ENCODE measurements at regions not wholly inside any gene's neighbourhood (a gene's known extent, or its start where the extent isn't known, plus 50 kb on each side); places are given as distances from the start of the nearest gene placed in this dataset.
A peak's percentile ranks its signal among the peaks of the same experiment; 100 is the strongest.
"Not testable (repeated sequence)": the region's sequence is repeated elsewhere in the genome, so short reads cannot be mapped to it uniquely, and the experiment has no call there.

DNA sequence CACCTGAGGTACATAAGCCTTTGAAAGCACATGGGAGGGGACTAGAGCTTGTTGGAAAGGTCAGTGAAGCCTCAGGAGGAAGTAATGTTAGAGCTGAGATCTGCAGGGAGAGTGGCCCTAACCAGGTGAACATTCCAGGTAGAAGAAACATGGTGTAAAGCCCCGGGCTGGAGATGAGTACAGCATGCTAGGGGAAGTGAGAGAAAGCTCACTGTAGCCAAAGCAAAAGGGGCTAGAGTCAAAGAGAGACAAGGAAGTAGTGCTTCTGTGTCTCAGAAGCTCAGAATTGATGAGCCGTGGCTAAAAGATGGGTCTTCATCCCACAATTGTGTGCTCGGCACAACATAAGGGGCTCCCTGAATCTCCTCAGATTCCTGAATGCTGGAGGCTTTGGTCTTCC lies 481.8 kb downstream of the XYLT1 start:
- in situ Hi-C loops (cut with HindIII; ENCODE audit: low pct_unique_long_range_greater_than_20kb, low sequenced_read_pairs): no loop called here
- DNase-seq (ENCODE audit: low read depth, low spot score): no peak

DNA sequence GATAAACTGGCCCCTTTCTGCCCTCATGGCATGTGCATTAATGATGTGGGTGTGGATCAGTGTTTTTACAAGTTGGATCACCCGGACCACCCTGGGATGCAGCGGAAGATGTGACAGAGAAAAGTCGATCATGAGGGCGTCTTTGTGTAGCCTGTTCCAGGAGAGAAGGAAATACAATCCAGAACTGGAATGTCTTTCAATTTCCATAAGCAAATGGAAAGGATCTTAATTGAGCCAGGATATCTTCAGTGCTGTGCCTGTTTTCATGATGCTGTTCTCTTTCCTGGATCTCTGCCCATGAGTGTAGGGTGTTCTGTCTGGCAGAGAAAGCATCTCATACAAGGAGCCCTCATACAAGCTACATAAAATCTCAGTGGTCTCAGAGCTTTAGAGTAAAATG lies 481.4 kb downstream of the XYLT1 start:
- no peak for DNase-seq (ENCODE audit: low read depth, low spot score)
- in situ Hi-C loops (cut with HindIII; ENCODE audit: low pct_unique_long_range_greater_than_20kb, low sequenced_read_pairs): no loop called here

DNA sequence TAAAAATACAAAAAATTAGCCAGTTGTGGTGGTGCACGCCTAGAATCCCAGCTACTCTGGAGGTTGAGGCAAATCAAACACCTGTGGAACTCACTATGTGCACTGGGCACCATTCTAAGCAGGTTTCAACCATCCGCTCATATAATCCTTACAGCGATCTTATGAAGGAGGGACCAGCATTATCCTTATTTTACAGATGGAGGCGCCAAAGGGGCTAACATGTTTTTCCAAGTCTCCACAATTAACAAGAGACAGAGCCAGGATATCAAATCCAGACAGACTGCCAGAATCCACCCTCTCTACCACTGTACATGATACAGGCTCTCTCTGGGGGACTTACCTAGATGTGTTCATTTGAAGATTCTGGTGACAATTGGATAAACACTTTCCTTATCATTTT lies 479.0 kb downstream of the XYLT1 start:
- in situ Hi-C loops (cut with HindIII; ENCODE audit: low pct_unique_long_range_greater_than_20kb, low sequenced_read_pairs): no loop called here
- peak; percentile 13 for DNase-seq (ENCODE audit: low read depth, low spot score)

DNA sequence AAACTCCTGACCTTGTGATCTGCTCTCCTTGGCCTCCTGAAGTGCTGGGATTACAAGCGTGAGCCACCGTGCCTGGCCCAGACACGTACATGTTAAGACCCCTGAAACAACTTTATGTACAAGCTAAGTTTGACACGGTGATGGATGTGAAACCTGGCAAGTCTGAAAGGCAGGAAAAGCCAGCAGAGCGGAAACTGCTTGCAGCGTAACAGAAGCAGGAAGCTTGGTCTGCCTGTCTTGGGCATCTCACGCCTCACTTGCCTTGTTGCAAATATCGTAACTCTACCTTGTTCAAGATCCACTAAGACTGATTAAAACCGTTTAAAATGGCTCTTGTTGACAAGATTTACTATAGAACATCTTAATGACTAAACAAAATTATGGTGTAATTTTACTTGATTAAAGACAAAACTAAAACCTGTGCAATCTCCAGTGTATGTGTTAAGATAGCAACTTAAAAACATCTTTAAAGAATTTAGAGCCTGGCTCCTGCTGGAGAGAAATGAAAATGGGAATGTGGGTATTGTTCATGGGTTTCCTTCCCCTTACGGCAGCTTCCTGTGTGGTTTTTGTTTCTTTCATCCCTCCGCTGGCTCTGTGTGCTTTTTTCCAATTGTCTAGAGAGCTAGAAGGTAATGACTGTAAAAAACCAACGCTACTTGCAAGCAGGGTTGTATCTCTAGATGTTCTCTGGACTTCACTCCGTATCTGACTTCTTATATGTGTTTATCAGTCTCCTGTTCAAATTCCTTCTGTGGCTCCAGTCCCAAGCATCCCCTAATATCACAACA lies 477.6 kb downstream of the XYLT1 start:
- no peak for DNase-seq (ENCODE audit: low read depth, low spot score)
- in situ Hi-C loops (cut with HindIII; ENCODE audit: low pct_unique_long_range_greater_than_20kb, low sequenced_read_pairs): no loop called here

DNA sequence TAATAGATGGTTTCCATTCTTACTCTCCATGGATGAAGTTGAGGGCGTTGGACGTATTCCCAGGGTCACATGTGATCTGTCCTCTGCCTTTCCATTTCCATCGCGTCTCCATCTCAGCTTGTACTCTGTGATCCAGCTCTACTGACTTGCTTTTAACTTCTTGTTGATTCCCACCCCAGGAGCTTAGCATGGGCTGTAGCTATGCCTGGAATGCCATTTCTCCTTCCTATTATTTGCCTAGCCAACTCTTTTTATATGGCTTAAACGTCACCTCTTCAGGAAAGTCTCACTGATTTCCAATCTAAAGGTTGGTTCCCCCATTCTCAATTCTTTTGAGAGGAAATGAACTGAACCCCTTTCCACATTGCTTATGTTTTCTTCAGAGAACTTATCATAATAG lies 475.9 kb downstream of the XYLT1 start:
- in situ Hi-C loops (cut with HindIII; ENCODE audit: low pct_unique_long_range_greater_than_20kb, low sequenced_read_pairs): no loop called here
- DNase-seq (ENCODE audit: low read depth, low spot score): no peak

DNA sequence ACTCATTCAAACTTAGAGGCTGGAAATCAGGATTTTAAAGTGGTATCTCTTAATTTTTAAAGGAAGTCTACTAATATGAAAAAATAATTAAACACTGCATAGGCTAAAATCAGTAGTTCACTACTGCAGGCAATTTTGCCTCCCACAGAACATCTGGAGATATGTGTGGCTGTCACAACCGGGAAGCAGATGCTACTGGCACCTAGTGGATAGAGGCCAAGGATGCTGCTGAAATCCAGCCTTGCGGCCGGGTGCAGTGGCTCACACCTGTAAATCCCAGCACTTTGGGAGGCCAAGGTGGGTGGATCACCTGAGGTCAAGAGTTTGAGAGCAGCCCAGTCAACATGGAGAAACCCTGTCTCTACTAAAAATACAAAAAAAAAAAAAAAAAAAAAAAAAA lies 473.9 kb downstream of the XYLT1 start:
- in situ Hi-C loops (cut with HindIII; ENCODE audit: low pct_unique_long_range_greater_than_20kb, low sequenced_read_pairs): no loop called here

DNA sequence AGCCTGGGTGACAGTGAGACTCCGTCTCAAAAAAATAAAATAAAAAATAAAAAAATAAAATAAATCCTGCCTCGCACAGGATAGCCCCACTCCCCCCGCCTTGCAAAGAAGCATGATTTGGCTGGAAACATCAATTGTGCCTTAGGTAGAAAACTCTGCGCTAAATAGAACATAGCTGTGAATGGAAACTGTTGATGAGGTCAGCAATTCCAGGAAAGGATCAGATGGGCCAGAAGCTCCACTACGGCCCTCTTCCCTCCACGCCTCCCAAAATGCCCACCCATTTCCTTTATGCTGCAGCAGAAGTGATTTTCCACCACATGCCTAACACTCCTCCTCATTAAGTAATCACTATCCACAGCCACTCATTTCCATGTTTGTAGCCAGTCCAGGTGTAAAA lies 473.4 kb downstream of the XYLT1 start:
- DNase-seq (ENCODE audit: low read depth, low spot score): no peak
- in situ Hi-C loops (cut with HindIII; ENCODE audit: low pct_unique_long_range_greater_than_20kb, low sequenced_read_pairs): no loop called here

More for the DNA sequence above, 473.9 kb downstream of the XYLT1 start:
- no peak for DNase-seq (ENCODE audit: low read depth, low spot score)

DNA sequence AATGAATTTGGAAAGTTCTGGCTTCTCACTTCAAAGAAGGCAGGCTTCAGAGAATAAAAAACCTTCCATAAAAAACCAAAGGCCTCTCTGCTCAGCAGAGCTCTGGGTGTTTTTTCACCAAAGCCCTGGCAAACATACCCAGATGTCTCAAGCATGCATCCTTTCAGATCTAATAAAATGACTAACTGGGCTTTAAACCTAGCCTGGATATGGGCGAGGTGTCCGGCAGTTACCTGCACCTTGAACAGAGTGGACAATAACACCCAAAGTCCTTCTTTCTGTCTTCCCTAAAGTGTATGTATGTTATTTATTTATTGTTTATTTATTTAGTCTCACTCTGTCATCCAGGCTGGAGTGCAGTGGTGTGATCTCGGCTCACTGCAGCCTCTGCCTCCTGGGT lies 469.3 kb downstream of the XYLT1 start:
- in situ Hi-C loops (cut with HindIII; ENCODE audit: low pct_unique_long_range_greater_than_20kb, low sequenced_read_pairs): no loop called here
- DNase-seq (ENCODE audit: low read depth, low spot score): no peak

DNA sequence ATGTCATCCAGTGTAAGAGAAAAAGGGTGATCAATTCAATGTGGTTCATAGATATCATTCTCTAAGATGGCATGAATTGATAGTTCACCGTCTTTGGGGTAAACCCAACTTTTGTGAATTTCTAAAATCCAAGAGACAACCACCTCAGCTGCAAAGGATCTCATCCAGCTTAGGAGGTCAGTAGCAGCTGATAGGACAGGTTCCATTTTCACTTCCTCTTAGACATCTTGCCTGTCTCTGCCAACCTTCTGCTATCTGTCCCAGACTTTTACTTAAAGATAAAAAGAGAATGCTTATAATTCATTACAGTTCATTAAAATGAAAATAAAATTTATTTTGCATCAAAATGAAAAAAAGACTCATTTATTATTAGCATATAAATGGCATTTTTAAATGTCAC lies 468.2 kb downstream of the XYLT1 start:
- no peak for DNase-seq (ENCODE audit: low read depth, low spot score)
- in situ Hi-C loops (cut with HindIII; ENCODE audit: low pct_unique_long_range_greater_than_20kb, low sequenced_read_pairs): no loop called here

DNA sequence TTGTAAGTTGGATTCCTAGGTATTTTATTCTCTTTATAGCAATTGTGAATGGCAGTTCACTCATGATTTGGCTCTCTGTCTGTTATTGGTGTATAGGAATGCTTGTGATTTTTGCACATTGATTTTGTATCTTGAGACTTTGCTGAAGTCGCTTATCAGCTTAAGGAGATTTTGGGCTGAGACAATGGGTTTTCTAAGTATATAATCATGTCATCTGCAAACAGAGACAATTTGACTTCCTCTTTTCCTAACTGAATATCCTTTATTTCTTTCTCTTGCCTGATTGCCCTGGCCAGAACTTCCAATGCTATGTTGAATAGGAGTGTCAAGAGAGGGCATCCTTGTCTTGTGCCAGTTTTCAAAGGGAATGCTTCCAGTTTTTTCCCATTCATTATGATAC lies 464.8 kb downstream of the XYLT1 start:
- DNase-seq (ENCODE audit: low read depth, low spot score); in situ Hi-C loops (cut with HindIII; ENCODE audit: low pct_unique_long_range_greater_than_20kb, low sequenced_read_pairs): not testable (repeated sequence)

DNA sequence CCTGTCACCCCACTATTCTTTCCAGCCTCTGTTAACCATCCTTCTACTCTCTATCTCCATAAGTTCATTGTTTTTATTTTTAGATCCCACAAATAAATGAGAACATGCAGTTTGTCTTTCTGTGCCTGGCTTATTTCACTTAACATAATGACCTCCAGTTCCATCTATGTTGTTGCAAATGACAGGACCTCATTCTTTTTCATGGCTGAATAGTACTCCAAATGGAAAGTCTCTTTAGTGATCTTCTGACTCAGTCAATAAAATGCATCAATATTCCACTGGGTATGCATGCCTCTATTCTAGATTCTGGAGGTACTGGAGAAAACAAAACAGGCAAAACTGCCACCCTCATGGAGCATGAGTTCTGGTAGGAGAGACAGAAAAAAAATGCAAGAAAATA lies 459.0 kb downstream of the XYLT1 start:
- in situ Hi-C loops (cut with HindIII; ENCODE audit: low pct_unique_long_range_greater_than_20kb, low sequenced_read_pairs): no loop called here
- no peak for DNase-seq (ENCODE audit: low read depth, low spot score)

DNA sequence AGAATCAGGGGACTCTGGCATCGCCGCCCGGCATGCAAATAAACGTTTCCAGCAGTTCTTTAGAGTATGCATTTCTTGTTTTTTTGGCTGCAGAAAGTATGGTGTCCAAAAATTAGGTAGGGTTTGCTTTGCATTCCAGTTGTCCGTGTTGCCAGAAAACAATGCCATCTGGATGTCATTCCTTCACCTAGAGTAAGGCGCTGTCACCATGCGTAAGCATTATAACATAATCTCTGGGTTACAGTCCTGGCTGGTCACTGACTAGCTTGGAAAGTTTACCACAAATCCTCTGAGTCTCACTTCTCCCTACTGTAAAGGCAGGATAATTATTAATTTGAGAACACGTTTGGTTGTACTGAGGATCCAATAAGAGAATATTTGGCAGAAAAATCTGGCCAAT lies 457.7 kb downstream of the XYLT1 start:
- no peak for DNase-seq (ENCODE audit: low read depth, low spot score)
- in situ Hi-C loops (cut with HindIII; ENCODE audit: low pct_unique_long_range_greater_than_20kb, low sequenced_read_pairs): no loop called here

DNA sequence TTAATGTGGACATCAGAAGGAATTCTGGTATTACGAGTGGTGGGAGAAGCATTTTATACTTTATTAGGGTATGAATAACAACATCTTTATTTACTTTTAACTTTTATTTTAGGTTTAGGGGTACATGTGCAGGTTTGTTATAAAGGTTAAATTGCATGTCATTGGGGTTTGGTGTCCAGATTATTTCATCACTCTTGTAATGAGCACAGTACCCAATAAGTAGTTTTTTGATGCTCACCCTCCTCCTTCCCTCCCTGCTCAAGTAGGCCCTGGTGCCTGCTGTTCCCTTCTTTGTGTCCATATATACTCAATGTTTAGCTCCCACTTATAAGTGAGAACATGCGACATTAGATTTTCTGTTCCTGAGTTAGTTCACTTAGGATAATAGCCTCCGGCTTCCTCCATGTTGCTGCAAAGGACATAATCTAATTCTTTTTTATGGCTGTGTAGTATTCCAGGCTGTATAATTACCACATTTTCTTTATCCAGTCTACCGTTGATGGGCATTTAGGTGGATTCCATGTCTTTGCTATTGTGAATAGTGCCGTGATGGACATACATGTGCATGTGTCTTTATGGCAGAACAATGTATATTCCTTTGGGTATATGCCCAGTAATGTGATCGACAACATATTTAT lies 456.2 kb downstream of the XYLT1 start:
- no peak for DNase-seq (ENCODE audit: low read depth, low spot score)
- in situ Hi-C loops (cut with HindIII; ENCODE audit: low pct_unique_long_range_greater_than_20kb, low sequenced_read_pairs): no loop called here

DNA sequence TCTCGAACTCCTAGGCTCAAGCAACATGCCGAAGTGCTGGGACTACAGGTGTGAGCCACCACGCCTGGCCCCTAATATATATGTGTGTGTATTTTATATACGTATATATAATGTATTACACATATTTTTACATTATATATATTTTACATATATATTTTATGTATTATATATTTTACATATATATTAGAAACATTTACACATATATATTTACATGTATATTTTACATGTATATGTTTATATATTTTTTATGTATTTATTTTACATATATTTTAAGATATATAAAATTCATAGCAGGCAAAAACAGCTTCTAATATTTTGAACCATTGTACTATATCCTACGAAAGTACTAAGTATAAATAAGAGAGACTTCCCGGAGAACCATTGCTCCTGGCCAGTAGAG lies 455.1 kb downstream of the XYLT1 start:
- in situ Hi-C loops (cut with HindIII; ENCODE audit: low pct_unique_long_range_greater_than_20kb, low sequenced_read_pairs): no loop called here
- DNase-seq (ENCODE audit: low read depth, low spot score): no peak

DNA sequence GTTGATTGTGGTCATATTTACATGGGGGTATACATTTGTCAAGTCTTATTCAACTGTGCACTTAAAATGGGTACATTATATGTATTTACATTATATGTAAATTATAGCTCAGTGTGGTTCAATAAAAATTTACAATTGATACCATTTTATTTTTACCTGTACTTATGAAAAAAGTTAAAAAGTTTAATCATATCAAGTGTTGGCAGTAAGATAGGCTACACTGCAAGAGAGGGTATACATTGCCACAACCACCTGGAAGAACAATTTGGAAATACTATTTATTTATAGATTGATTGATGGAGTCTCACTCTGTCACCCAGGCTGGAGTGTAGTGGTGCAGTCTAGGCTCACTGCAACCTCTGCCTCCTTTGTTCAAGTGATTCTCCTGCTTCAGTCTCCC lies 453.3 kb downstream of the XYLT1 start:
- in situ Hi-C loops (cut with HindIII; ENCODE audit: low pct_unique_long_range_greater_than_20kb, low sequenced_read_pairs): no loop called here

DNA sequence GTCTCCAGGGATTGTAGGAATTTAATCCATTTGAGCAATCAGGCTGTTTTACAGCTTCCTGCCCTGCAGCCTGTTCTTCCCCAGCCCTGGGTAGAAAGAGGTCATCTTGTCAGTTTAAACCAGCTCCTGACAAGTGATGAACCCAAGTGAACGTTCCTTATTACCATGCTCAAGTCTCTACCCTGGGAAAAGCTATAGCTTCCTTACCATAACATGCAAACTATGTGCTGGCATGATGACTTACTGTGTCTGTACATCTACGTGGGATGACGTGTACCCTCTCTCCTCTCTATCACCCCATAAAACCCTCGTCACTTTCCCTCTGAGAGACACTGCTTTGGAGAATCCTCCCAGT lies 452.2 kb downstream of the XYLT1 start:
- in situ Hi-C loops (cut with HindIII; ENCODE audit: low pct_unique_long_range_greater_than_20kb, low sequenced_read_pairs): no loop called here
- no peak for DNase-seq (ENCODE audit: low read depth, low spot score)

More for the DNA sequence above, 453.3 kb downstream of the XYLT1 start:
- no peak for DNase-seq (ENCODE audit: low read depth, low spot score)

DNA sequence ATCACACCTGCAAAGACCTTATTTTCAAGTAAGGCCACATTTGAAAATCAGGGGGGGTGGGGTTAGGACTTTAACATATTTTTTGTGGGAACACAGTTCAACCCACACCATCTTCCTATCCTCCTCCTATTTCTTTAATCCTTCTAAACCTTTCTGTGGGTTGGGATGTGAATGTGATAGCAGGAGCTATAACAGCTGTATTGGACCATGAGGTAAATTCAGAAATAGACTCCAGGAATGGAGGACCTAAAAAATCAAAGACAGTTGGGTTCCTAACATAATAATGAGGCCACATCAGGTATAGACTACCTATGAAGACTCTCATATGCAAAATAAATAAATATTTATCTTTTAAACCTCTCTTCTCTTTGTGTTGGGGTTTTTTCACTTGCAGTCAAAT lies 451.4 kb downstream of the XYLT1 start:
- in situ Hi-C loops (cut with HindIII; ENCODE audit: low pct_unique_long_range_greater_than_20kb, low sequenced_read_pairs): no loop called here

DNA sequence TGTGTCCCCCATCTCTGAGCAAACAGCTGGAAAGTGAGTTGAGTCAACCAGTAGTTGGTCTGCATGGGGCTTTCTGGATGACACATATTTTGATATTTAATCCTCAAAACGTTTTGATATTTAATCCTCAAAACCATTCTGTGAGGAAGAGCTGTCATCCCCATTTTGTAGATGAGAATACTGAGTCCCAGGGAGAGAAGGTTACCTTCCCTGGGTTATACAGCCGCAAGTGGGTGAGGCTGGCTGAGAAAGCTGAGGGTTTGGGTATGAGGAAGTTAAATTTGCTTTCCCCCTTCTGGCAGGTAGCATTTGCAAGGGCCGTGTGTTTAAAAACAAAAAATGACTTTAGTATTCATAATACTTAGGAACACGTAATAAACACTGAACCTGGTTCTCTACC lies 447.2 kb downstream of the XYLT1 start:
- DNase-seq (ENCODE audit: low read depth, low spot score): no peak
- in situ Hi-C loops (cut with HindIII; ENCODE audit: low pct_unique_long_range_greater_than_20kb, low sequenced_read_pairs): no loop called here

More for the DNA sequence above, 451.4 kb downstream of the XYLT1 start:
- DNase-seq (ENCODE audit: low read depth, low spot score): no peak

DNA sequence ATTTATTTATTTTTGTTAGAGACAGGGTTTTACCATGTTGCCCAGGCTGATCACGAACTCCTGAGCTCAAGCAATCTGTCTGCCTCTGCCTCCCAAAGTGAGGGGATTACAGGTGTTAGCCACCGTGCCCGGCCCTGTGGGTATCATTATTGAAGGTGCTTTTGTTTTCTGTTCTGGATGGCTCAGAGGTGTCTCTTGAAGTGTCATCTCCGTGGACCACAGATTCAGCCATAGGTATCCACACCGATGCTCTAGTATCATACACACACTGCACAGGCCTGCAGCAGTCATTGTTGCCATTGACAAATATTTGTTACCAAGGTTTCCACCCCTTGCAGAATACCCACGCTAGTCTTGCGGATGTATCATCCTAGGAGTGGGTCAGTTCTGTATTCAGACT lies 446.2 kb downstream of the XYLT1 start:
- DNase-seq (ENCODE audit: low read depth, low spot score): no peak
- in situ Hi-C loops (cut with HindIII; ENCODE audit: low pct_unique_long_range_greater_than_20kb, low sequenced_read_pairs): no loop called here
